ENCODE measurements at regions not wholly inside any gene's neighbourhood (a gene's known extent, or its start where the extent isn't known, plus 50 kb on each side); places are given as distances from the start of the nearest gene placed in this dataset.

GRCh38 chr3:182487611-182488010 is 305.7 kb upstream of the ATP11B start:
- Histone ChIP-seq H3K4me1 (ENCODE audit: control insufficient read depth, insufficient read depth, low read length) (no peaks in the 10 kb centered on the region), H3K4me3 (ENCODE audit: low read length) (no peak overlapping the region), H3K27ac (ENCODE audit: low read length) (no peak overlapping the region), H3K36me3 (ENCODE audit: control insufficient read depth, insufficient read depth, low read length) (no peaks in the 10 kb centered on the region), H3K27me3 (ENCODE audit: control insufficient read depth, insufficient read depth, low read length) (no peaks in the 10 kb centered on the region), H3K9me3 (replicated peaks; ENCODE audit: control insufficient read depth, low read depth, low read length) (no peaks in the 10 kb centered on the region)
- WGBS (ENCODE audit: insufficient coverage) = no CpG with 5 or more reads among the region's 2 CpGs
- DNase-seq = no peak

GRCh38 chr3:182490596-182491491 is 302.5 kb upstream of the ATP11B start:
- no peak overlapping the region for H3K27ac ChIP-seq (ENCODE audit: low read length)
- no peaks in the 10 kb centered on the region for H3K9me3 ChIP-seq (replicated peaks; ENCODE audit: control insufficient read depth, low read depth, low read length)
- H3K4me3 ChIP-seq (ENCODE audit: low read length) = no peak overlapping the region
- DNase-seq = peak; percentile 26
- no peaks in the 10 kb centered on the region for H3K27me3 ChIP-seq (ENCODE audit: control insufficient read depth, insufficient read depth, low read length)
- WGBS (ENCODE audit: insufficient coverage) = 17% methylated on average over 1 of the region's 10 CpGs
- H3K36me3 ChIP-seq (ENCODE audit: control insufficient read depth, insufficient read depth, low read length) = no peaks in the 10 kb centered on the region
- H3K4me1 ChIP-seq (ENCODE audit: control insufficient read depth, insufficient read depth, low read length) = no peaks in the 10 kb centered on the region

GRCh38 chr3:182491577-182491976 is 301.7 kb upstream of the ATP11B start:
- no peak overlapping the region for H3K4me3 ChIP-seq (ENCODE audit: low read length)
- DNase-seq = no peak
- H3K9me3 ChIP-seq (replicated peaks; ENCODE audit: control insufficient read depth, low read depth, low read length) = no peaks in the 10 kb centered on the region
- no peaks in the 10 kb centered on the region for H3K36me3 ChIP-seq (ENCODE audit: control insufficient read depth, insufficient read depth, low read length)
- H3K27me3 ChIP-seq (ENCODE audit: control insufficient read depth, insufficient read depth, low read length) = no peaks in the 10 kb centered on the region
- no peaks in the 10 kb centered on the region for H3K4me1 ChIP-seq (ENCODE audit: control insufficient read depth, insufficient read depth, low read length)
- WGBS (ENCODE audit: insufficient coverage) = 68% methylated on average over 3 of the region's 3 CpGs
- H3K27ac ChIP-seq (ENCODE audit: low read length) = no peak overlapping the region

- no peak for DNase-seq
- WGBS (ENCODE audit: insufficient coverage) = no CpG with 5 or more reads among the region's 3 CpGs
- Histone ChIP-seq H3K27me3 (ENCODE audit: control insufficient read depth, insufficient read depth, low read length) (no peaks in the 10 kb centered on the region), H3K4me3 (ENCODE audit: low read length) (no peak overlapping the region), H3K36me3 (ENCODE audit: control insufficient read depth, insufficient read depth, low read length) (no peaks in the 10 kb centered on the region), H3K4me1 (ENCODE audit: control insufficient read depth, insufficient read depth, low read length) (no peaks in the 10 kb centered on the region), H3K9me3 (replicated peaks; ENCODE audit: control insufficient read depth, low read depth, low read length) (no peaks in the 10 kb centered on the region), H3K27ac (ENCODE audit: low read length) (no peak overlapping the region)
Observed at GRCh38 chr3:182492536-182492935, 300.8 kb upstream of the ATP11B start.

- Histone ChIP-seq H3K9me3 (replicated peaks; ENCODE audit: control insufficient read depth, low read depth, low read length) (no peaks in the 10 kb centered on the region), H3K4me1 (ENCODE audit: control insufficient read depth, insufficient read depth, low read length) (peaks cover 3% of the 10 kb centered on the region), H3K27me3 (ENCODE audit: control insufficient read depth, insufficient read depth, low read length) (no peaks in the 10 kb centered on the region), H3K4me3 (ENCODE audit: low read length) (no peak overlapping the region), H3K36me3 (ENCODE audit: control insufficient read depth, insufficient read depth, low read length) (no peaks in the 10 kb centered on the region), H3K27ac (ENCODE audit: low read length) (peak overlapping the region; percentile 14)
- no peak for DNase-seq
- WGBS (ENCODE audit: insufficient coverage) = 63% methylated on average over 3 of the region's 10 CpGs
Observed at GRCh38 chr3:182500289-182500688, 293.0 kb upstream of the ATP11B start.

GRCh38 chr3:182501856-182502255 is 291.4 kb upstream of the ATP11B start:
- H3K27ac ChIP-seq (ENCODE audit: low read length) = peak overlapping the region; percentile 79
- no peaks in the 10 kb centered on the region for H3K36me3 ChIP-seq (ENCODE audit: control insufficient read depth, insufficient read depth, low read length)
- peaks cover 3% of the 10 kb centered on the region for H3K4me1 ChIP-seq (ENCODE audit: control insufficient read depth, insufficient read depth, low read length)
- H3K4me3 ChIP-seq (ENCODE audit: low read length) = no peak overlapping the region
- 14% methylated on average over 3 of the region's 3 CpGs for WGBS (ENCODE audit: insufficient coverage)
- peak; percentile 85 for DNase-seq
- no peaks in the 10 kb centered on the region for H3K27me3 ChIP-seq (ENCODE audit: control insufficient read depth, insufficient read depth, low read length)
- no peaks in the 10 kb centered on the region for H3K9me3 ChIP-seq (replicated peaks; ENCODE audit: control insufficient read depth, low read depth, low read length)

GRCh38 chr3:182503401-182503800 is 289.9 kb upstream of the ATP11B start:
- Histone ChIP-seq H3K27ac (ENCODE audit: low read length) (no peak overlapping the region), H3K4me1 (ENCODE audit: control insufficient read depth, insufficient read depth, low read length) (peaks cover 3% of the 10 kb centered on the region), H3K9me3 (replicated peaks; ENCODE audit: control insufficient read depth, low read depth, low read length) (no peaks in the 10 kb centered on the region), H3K36me3 (ENCODE audit: control insufficient read depth, insufficient read depth, low read length) (no peaks in the 10 kb centered on the region), H3K27me3 (ENCODE audit: control insufficient read depth, insufficient read depth, low read length) (no peaks in the 10 kb centered on the region), H3K4me3 (ENCODE audit: low read length) (no peak overlapping the region)
- peak; percentile 11 for DNase-seq
- WGBS (ENCODE audit: insufficient coverage) = no CpG with 5 or more reads among the region's 2 CpGs

GRCh38 chr3:182508919-182509711 is 284.2 kb upstream of the ATP11B start:
- peak overlapping the region; percentile 44 for H3K27ac ChIP-seq (ENCODE audit: low read length)
- no peaks in the 10 kb centered on the region for H3K27me3 ChIP-seq (ENCODE audit: control insufficient read depth, insufficient read depth, low read length)
- H3K9me3 ChIP-seq (replicated peaks; ENCODE audit: control insufficient read depth, low read depth, low read length) = no peaks in the 10 kb centered on the region
- H3K4me3 ChIP-seq (ENCODE audit: low read length) = no peak overlapping the region
- WGBS (ENCODE audit: insufficient coverage) = no CpG with 5 or more reads among the region's 13 CpGs
- DNase-seq = peak; percentile 19
- no peaks in the 10 kb centered on the region for H3K36me3 ChIP-seq (ENCODE audit: control insufficient read depth, insufficient read depth, low read length)
- peaks cover 9% of the 10 kb centered on the region for H3K4me1 ChIP-seq (ENCODE audit: control insufficient read depth, insufficient read depth, low read length)

GRCh38 chr3:182509844-182510460 is 283.4 kb upstream of the ATP11B start:
- no CpG with 5 or more reads among the region's 1 CpG for WGBS (ENCODE audit: insufficient coverage)
- H3K27ac ChIP-seq (ENCODE audit: low read length) = no peak overlapping the region

More at GRCh38 chr3:182509844-182510460, 283.4 kb upstream of the ATP11B start:
- Histone ChIP-seq H3K4me3 (ENCODE audit: low read length) (no peak overlapping the region), H3K4me1 (ENCODE audit: control insufficient read depth, insufficient read depth, low read length) (peaks cover 9% of the 10 kb centered on the region), H3K27me3 (ENCODE audit: control insufficient read depth, insufficient read depth, low read length) (no peaks in the 10 kb centered on the region), H3K36me3 (ENCODE audit: control insufficient read depth, insufficient read depth, low read length) (no peaks in the 10 kb centered on the region), H3K9me3 (replicated peaks; ENCODE audit: control insufficient read depth, low read depth, low read length) (no peaks in the 10 kb centered on the region)
- no peak for DNase-seq
